HEK293 (cell line): ENCODE measurements at regions not wholly inside any gene's neighbourhood (a gene's known extent, or its start where the extent isn't known, plus 50 kb on each side); places are given as distances from the start of the nearest gene placed in this dataset.
A peak's percentile ranks its signal among the peaks of the same experiment; 100 is the strongest.

Source experiments
- CTCF ChIA-PET: fragments of 350-600 bp; formaldehyde crosslinking; extraction: SDS; loops from one replicate; lab custom pipeline; 2021; ENCODE audit warnings: antibody characterized with exemption; lab: Yijun Ruan, JAX
- POLR2A ChIA-PET: fragments of 300-600 bp; formaldehyde crosslinking; extraction: SDS; loops from one replicate; lab custom pipeline; 2020; ENCODE audit warnings: antibody characterized with exemption, inconsistent platforms; lab: Yijun Ruan, JAX
- H3K27ac ChIP-seq: fragments of 200-500 bp; sonication (Bioruptor generic); 2 replicates; pipeline ENCODE4 v1.5.1; 2014; ENCODE audit warnings: low read depth, low read length, control low read depth, inconsistent platforms; ENCODE audit errors: extremely low read depth
- H3K36me3 ChIP-seq, 2 experiments: fragments of 200-500 bp in 1 of 2; sonication (Bioruptor generic) in 1 of 2; 1 replicate in 1 of 2; 2 replicates in 1 of 2; pipeline ENCODE4 v1.5.1; 2014 to 2017; ENCODE audit warnings: inconsistent platforms in 2 of 2, low read length in 2 of 2; ENCODE audit not compliant: control insufficient read depth in 2 of 2, insufficient read depth in 1 of 2
- H3K4me1 ChIP-seq: fragments of 200-500 bp; sonication (Bioruptor generic); 2 replicates; pipeline ENCODE4 v1.5.1; 2014; ENCODE audit warnings: mild to moderate bottlenecking, low read length, inconsistent platforms; ENCODE audit not compliant: control insufficient read depth, insufficient read depth
- H3K4me3 ChIP-seq: 2 replicates; pipeline ENCODE4 v1.5.1; 2011; ENCODE audit warnings: low read depth, mild to moderate bottlenecking, control low read depth, low read length, moderate library complexity
- H3K9me3 ChIP-seq: fragments of 200-500 bp; sonication (Bioruptor generic); 2 replicates; pipeline ENCODE4 v1.5.1; 2014; ENCODE audit warnings: low read depth, low read length, inconsistent platforms; ENCODE audit not compliant: control insufficient read depth, insufficient read depth
- KLF8 ChIP-seq: fragments of 450-650 bp; formaldehyde crosslinking; IDR thresholded peaks from 2 replicates; pipeline ENCODE4 v1.5.1; 2016; ENCODE audit warnings: missing biosample characterization, missing genetic modification characterization
- OSR2 ChIP-seq: fragments of 450-650 bp; formaldehyde crosslinking; IDR thresholded peaks from 2 replicates; pipeline ENCODE4 v1.5.1; 2016; ENCODE audit warnings: missing biosample characterization, missing genetic modification characterization
- SETDB1 ChIP-seq: IDR thresholded peaks from one replicate; pipeline ENCODE4 v1.6.1; 2017; ENCODE audit warnings: mild to moderate bottlenecking, low read length, moderate library complexity, mixed read lengths; ENCODE audit not compliant: insufficient read length
- TCF7L2 ChIP-seq: IDR thresholded peaks from 2 replicates; pipeline ENCODE4 v1.6.1; 2011; ENCODE audit warnings: low read depth, mild to moderate bottlenecking, inconsistent platforms, low read length, moderate library complexity, borderline replicate concordance
- ZBTB7A ChIP-seq: fragments of 450-650 bp; formaldehyde crosslinking; IDR thresholded peaks from 2 replicates; pipeline ENCODE4 v1.5.1; 2016; ENCODE audit warnings: low read depth, missing biosample characterization, missing genetic modification characterization
- ZNF114 ChIP-seq: fragments of 450-650 bp; formaldehyde crosslinking; IDR thresholded peaks from 2 replicates; pipeline ENCODE4 v1.5.0; 2017; ENCODE audit warnings: missing biosample characterization, missing genetic modification characterization
- ZNF132 ChIP-seq: fragments of 450-650 bp; formaldehyde crosslinking; IDR thresholded peaks from 2 replicates; pipeline ENCODE4 v1.5.1; 2017; ENCODE audit warnings: missing biosample characterization, missing genetic modification characterization, borderline replicate concordance
- ZNF169 ChIP-seq: fragments of 450-650 bp; formaldehyde crosslinking; IDR thresholded peaks from 2 replicates; pipeline ENCODE4 v1.5.1; 2016; ENCODE audit warnings: missing biosample characterization, missing genetic modification characterization
- ZNF211 ChIP-seq: fragments of 450-650 bp; formaldehyde crosslinking; IDR thresholded peaks from 2 replicates; pipeline ENCODE4 v1.5.1; 2016; ENCODE audit warnings: low read depth, missing biosample characterization, missing genetic modification characterization
- ZNF23 ChIP-seq: fragments of 450-650 bp; formaldehyde crosslinking; IDR thresholded peaks from 2 replicates; pipeline ENCODE4 v1.5.1; 2016; ENCODE audit warnings: missing biosample characterization, missing genetic modification characterization, borderline replicate concordance
- ZNF350 ChIP-seq: fragments of 450-650 bp; formaldehyde crosslinking; IDR thresholded peaks from 2 replicates; pipeline ENCODE4 v1.5.0; 2017; ENCODE audit warnings: missing biosample characterization, mild to moderate bottlenecking, missing genetic modification characterization
- ZNF366 ChIP-seq: fragments of 450-650 bp; formaldehyde crosslinking; conservative IDR thresholded peaks from 2 replicates; pipeline ENCODE4 v1.5.1; 2016; ENCODE audit warnings: missing biosample characterization, missing genetic modification characterization
- ZNF37A ChIP-seq: fragments of 450-650 bp; IDR thresholded peaks from 2 replicates; pipeline ENCODE4 v1.5.1; 2018; ENCODE audit warnings: missing biosample characterization, missing genetic modification characterization
- ZNF48 ChIP-seq: fragments of 450-650 bp; formaldehyde crosslinking; IDR thresholded peaks from 2 replicates; pipeline ENCODE4 v1.5.1; 2016; ENCODE audit warnings: missing biosample characterization, missing genetic modification characterization
- ZNF610 ChIP-seq: fragments of 450-650 bp; formaldehyde crosslinking; IDR thresholded peaks from 2 replicates; pipeline ENCODE4 v1.5.1; 2016; ENCODE audit warnings: missing biosample characterization, missing genetic modification characterization, borderline replicate concordance
- ZNF843 ChIP-seq: fragments of 450-650 bp; formaldehyde crosslinking; IDR thresholded peaks from 2 replicates; pipeline ENCODE4 v1.5.1; 2016; ENCODE audit warnings: missing biosample characterization, missing genetic modification characterization
- TF ChIP-seq, protein P1 (sequence below): fragments of 450-650 bp; formaldehyde crosslinking; IDR thresholded peaks from 2 replicates; pipeline ENCODE4 v1.5.0; 2017; ENCODE audit warnings: missing biosample characterization, missing genetic modification characterization, borderline replicate concordance
- TF ChIP-seq, protein P2 (sequence below): fragments of 450-650 bp; formaldehyde crosslinking; IDR thresholded peaks from 2 replicates; pipeline ENCODE4 v1.5.1; 2016; ENCODE audit warnings: missing biosample characterization, missing genetic modification characterization
- TF ChIP-seq, protein P3 (sequence below): fragments of 450-650 bp; formaldehyde crosslinking; IDR thresholded peaks from 2 replicates; pipeline ENCODE4 v1.5.1; 2017; ENCODE audit warnings: missing biosample characterization, missing genetic modification characterization
- TF ChIP-seq, protein P4 (sequence below): fragments of 450-650 bp; formaldehyde crosslinking; IDR thresholded peaks from 2 replicates; pipeline ENCODE4 v1.5.1; 2016; ENCODE audit warnings: missing biosample characterization, missing genetic modification characterization

DNA sequence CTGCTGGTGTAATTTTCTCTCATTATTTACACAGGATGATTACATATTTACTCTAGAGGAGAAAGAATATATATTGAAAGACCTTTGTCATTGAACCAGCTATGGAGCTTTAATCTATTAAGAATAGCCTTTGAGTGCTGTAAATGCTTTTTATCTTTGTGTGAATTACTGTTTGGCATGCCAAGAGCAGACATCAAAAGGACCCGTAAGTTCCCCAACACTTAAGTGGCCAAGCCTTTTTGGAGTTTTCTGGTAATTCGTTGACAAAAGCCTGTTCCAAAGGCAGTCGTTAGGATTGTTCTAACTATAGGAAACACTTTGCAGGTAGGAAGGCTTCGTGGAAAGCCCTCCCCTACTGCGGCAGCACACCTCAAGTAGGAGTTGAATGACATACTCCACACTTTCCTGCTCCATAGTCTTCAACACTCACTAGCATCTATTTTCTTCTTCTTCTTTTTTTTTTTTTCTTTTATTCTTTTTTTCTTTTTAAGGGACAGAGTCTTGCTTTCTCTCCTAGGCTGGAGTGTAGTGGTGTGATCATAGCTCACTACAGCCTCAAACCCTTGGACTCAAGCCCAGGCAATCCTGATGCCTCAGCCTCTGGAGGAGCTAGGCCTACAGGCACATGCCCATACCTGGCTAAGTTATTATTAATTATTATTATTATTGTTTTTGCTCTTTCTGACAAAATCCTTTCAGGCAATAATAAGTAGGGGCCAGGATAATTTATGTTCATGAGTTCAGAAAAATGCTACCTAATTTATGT lies 98.6 kb downstream of the SUCNR1 start:
- CTCF ChIA-PET: interaction anchor here (0.6 to 0.9 kb wide), 2 partner anchors 58 to 432 kb away, joined by 3 read pairs; no protein-coding TSS in a partner anchor
- Histone ChIP-seq H3K4me3 (no peak overlapping the region), H3K36me3 (no peaks in the 10 kb centered on the region), H3K27ac (no peak overlapping the region), H3K9me3 (no peaks in the 10 kb centered on the region), H3K4me1 (0 out of 2 replicates have a peak, but pooled peaks cover 2% of the 10 kb centered on the region)
- TF ChIP-seq ZNF169 (tag by site-specific recombination) (no peak), ZNF114 (tag by site-specific recombination) (no peak), TCF7L2 (peak; percentile 79), ZBTB7A (no peak), SETDB1 (no peak)
- TF ChIP-seq, protein P1, sequence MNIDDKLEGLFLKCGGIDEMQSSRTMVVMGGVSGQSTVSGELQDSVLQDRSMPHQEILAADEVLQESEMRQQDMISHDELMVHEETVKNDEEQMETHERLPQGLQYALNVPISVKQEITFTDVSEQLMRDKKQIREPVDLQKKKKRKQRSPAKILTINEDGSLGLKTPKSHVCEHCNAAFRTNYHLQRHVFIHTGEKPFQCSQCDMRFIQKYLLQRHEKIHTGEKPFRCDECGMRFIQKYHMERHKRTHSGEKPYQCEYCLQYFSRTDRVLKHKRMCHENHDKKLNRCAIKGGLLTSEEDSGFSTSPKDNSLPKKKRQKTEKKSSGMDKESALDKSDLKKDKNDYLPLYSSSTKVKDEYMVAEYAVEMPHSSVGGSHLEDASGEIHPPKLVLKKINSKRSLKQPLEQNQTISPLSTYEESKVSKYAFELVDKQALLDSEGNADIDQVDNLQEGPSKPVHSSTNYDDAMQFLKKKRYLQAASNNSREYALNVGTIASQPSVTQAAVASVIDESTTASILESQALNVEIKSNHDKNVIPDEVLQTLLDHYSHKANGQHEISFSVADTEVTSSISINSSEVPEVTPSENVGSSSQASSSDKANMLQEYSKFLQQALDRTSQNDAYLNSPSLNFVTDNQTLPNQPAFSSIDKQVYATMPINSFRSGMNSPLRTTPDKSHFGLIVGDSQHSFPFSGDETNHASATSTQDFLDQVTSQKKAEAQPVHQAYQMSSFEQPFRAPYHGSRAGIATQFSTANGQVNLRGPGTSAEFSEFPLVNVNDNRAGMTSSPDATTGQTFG (tag by site-specific recombination): no peak
- TF ChIP-seq, protein P2, sequence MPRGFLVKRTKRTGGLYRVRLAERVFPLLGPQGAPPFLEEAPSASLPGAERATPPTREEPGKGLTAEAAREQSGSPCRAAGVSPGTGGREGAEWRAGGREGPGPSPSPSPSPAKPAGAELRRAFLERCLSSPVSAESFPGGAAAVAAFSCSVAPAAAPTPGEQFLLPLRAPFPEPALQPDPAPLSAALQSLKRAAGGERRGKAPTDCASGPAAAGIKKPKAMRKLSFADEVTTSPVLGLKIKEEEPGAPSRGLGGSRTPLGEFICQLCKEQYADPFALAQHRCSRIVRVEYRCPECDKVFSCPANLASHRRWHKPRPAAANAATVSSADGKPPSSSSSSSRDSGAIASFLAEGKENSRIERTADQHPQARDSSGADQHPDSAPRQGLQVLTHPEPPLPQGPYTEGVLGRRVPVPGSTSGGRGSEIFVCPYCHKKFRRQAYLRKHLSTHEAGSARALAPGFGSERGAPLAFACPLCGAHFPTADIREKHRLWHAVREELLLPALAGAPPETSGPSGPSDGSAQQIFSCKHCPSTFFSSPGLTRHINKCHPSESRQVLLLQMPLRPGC (tag by site-specific recombination): no peak
- TF ChIP-seq, protein P3, sequence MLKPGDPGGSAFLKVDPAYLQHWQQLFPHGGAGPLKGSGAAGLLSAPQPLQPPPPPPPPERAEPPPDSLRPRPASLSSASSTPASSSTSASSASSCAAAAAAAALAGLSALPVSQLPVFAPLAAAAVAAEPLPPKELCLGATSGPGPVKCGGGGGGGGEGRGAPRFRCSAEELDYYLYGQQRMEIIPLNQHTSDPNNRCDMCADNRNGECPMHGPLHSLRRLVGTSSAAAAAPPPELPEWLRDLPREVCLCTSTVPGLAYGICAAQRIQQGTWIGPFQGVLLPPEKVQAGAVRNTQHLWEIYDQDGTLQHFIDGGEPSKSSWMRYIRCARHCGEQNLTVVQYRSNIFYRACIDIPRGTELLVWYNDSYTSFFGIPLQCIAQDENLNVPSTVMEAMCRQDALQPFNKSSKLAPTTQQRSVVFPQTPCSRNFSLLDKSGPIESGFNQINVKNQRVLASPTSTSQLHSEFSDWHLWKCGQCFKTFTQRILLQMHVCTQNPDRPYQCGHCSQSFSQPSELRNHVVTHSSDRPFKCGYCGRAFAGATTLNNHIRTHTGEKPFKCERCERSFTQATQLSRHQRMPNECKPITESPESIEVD (tag by site-specific recombination): 0 out of 2 replicates have a peak, but pooled peaks have one; percentile 6
- POLR2A ChIA-PET: no interaction called here

DNA sequence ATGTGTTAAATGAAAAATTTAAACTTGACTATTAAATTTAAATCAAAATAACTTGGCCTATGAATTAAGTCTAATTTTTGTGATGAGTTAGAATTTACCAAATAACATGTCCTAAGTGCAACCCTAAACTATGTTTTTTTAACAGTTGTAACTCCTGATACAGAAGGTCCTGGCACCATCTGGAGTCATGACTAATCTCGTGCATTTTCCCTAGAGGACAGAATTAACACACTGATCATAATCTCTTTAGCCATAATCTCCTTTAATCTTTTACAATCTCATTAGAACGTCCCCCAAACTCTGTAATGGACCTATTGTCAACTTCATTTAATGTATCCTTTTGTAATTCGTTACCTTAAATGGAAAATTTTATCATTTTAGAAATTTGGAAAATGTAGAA lies 100.6 kb downstream of the SUCNR1 start:
- Histone ChIP-seq H3K4me1 (0 out of 2 replicates have a peak, but pooled peaks cover 2% of the 10 kb centered on the region), H3K9me3 (no peaks in the 10 kb centered on the region), H3K36me3 (no peaks in the 10 kb centered on the region), H3K4me3 (no peak overlapping the region), H3K27ac (no peak overlapping the region)
- TF ChIP-seq, protein P4, sequence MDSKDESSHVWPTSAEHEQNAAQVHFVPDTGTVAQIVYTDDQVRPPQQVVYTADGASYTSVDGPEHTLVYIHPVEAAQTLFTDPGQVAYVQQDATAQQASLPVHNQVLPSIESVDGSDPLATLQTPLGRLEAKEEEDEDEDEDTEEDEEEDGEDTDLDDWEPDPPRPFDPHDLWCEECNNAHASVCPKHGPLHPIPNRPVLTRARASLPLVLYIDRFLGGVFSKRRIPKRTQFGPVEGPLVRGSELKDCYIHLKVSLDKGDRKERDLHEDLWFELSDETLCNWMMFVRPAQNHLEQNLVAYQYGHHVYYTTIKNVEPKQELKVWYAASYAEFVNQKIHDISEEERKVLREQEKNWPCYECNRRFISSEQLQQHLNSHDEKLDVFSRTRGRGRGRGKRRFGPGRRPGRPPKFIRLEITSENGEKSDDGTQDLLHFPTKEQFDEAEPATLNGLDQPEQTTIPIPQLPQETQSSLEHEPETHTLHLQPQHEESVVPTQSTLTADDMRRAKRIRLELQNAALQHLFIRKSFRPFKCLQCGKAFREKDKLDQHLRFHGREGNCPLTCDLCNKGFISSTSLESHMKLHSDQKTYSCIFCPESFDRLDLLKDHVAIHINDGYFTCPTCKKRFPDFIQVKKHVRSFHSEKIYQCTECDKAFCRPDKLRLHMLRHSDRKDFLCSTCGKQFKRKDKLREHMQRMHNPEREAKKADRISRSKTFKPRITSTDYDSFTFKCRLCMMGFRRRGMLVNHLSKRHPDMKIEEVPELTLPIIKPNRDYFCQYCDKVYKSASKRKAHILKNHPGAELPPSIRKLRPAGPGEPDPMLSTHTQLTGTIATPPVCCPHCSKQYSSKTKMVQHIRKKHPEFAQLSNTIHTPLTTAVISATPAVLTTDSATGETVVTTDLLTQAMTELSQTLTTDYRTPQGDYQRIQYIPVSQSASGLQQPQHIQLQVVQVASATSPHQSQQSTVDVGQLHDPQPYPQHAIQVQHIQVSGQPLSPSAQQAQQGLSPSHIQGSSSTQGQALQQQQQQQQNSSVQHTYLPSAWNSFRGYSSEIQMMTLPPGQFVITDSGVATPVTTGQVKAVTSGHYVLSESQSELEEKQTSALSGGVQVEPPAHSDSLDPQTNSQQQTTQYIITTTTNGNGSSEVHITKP (tag by site-specific recombination): no peak
- TF ChIP-seq ZNF211 (no peak), TCF7L2 (peak; percentile 42; the same call in 1 of the 2 replicates), ZNF23 (tag by site-specific recombination) (no peak), ZNF366 (tag by site-specific recombination) (peak; percentile 43), OSR2 (peak; percentile 65; the same call in 1 of the 2 replicates), ZNF48 (tag by site-specific recombination) (no peak), ZNF610 (tag by site-specific recombination) (no peak), ZNF843 (tag by site-specific recombination) (peak; percentile 47; the same call in 1 of the 2 replicates), ZNF132 (tag by site-specific recombination) (no peak), ZNF350 (no peak), ZNF37A (tag by site-specific recombination) (no peak), KLF8 (tag by site-specific recombination) (0 out of 2 replicates have a peak, but pooled peaks have one; percentile 24)
- TF ChIP-seq, protein P3 (tag by site-specific recombination): peak; percentile 29; the same call in 1 of the 2 replicates
- ChIA-PET CTCF (no interaction called here), POLR2A (no interaction called here)
